NOMO-1 treated with dmso at 0.1 percent for 144 hours (cell line): ENCODE measurements at regions not wholly inside any gene's neighbourhood (a gene's known extent, or its start where the extent isn't known, plus 50 kb on each side); places are given as distances from the start of the nearest gene placed in this dataset.

ENCODE experiments used
- DNase-seq: peaks from one replicate; lab custom pipeline; 2025; ENCODE audit not compliant: unreplicated experiment; lab: John Stamatoyannopoulos, UW

DNA sequence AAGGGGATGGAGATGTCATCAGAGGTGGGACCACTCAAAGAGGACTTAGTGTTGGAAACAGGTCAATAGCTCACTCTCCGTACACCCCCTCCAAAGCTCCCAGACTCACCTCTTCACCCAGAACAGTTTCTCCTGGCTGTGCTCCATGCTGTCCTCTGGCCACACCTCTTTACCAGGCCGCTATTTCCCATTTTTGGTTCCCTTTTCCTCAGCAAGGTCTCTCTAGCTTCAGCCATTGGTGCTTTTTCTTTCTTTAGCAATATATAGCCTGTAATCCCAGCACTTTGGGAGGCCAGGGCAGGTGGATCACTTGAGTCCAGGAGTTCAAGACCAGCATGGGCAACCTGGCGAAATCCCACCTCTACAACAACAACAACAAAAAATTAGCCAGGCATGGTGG, 123.6 kb upstream of the SMAD3 start:
- no peak for DNase-seq

DNA sequence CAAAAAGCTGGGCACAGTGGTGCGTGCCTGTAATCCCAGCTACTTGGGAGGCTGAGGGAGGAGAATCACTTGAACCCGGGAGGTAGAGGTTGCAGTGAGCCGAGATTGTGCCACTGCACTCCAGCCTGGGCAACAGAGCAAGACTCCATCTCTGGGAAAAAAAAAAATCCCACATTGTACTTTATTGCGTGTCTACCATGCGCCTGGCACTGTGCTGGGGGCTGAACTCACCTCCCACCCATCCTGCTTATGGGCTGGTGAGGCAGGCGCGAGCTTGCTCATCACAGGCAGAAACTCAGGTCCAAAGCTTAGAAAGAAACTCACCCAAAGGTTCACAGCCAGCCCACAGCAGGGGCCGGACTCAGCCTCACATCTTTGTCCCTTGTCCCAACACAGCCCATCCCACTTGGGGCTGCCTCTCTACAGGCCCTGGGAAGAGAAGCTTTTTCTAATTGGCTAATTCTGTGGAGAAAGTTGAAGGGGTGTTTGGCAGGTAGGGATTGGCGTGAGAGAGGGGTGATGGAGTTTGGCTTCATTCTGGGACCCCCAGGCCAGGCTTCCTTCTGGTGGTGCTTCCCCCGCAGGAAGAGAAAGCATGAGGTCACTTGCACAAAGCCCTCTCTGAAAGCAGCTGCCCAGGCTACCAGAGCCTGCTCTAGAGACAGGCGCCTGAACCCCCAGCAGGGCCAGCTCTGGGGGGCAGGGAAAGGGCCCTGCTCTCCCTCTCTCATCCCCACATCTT, 122.6 kb upstream of the SMAD3 start:
- DNase-seq, result no peak

DNA sequence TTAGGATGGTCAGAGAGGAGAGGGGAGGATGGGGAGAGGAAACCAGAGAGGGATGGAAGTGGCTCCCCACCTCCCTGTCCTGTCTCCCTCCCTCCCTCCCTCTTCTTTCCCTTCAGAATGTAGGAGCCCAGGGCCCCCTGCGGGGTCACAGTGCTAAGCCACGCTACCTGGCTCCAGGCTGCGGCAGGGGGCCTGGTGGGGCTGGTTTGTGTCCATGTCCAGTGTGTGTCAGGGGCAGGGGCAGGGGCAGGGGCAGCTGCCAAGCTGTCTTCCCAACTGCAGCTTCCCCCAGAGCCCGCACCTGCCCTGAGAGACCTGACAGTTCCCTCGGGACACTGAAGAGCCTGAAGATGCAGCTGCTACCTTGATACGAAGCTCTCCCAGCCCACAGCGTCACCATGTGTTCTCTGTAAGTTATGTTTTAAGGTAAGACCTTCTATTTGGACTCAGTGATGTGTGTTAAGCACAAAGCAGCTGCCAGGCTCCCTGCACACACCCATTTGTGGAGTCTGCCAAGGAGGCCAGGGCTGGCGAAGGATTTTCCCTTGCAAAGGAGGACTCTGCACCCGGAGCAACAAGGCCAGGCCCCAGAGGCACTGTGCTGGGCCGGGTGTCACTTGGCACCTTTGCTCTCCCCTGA, 121.8 kb upstream of the SMAD3 start:
- no peak for DNase-seq

DNA sequence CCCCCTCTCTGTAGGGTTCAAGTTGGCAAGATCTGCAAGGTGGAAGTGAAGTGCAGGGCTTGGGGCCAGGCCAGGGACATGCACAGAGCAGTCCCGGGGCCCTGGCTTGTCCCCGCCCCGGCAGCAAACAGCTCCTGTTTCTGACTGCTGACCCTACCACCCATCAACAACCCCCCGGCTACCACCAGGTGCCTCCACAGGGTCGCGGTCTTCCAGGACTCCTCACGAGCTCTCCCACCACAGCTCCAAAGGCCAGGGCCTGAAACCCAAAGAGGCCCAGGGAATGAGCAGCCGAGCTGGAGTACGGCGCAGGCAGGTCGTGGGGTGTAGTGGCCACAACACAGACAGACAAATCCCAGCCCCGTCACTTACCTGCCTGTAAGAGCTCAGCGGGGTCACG, 121.3 kb upstream of the SMAD3 start:
- DNase-seq, result no peak

DNA sequence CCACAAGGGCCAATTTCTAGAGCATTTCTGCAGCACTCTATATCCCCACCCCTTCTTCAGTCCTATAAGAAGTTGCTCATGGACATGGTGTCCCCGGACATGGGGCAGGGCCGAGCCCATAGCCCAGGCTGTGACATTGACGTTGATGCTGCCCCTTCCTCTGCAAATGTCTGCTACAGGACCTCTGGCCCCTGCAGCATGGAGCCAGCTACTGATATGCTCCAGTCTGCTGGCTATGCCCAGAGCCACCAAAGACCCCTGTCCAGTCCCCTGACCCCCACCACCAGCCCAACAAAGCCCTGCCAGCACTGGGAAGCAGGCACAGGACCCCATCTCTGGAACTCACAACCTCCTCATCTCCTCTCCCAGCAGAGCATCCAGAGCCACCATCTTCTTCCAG, 120.1 kb upstream of the SMAD3 start:
- no peak for DNase-seq

DNA sequence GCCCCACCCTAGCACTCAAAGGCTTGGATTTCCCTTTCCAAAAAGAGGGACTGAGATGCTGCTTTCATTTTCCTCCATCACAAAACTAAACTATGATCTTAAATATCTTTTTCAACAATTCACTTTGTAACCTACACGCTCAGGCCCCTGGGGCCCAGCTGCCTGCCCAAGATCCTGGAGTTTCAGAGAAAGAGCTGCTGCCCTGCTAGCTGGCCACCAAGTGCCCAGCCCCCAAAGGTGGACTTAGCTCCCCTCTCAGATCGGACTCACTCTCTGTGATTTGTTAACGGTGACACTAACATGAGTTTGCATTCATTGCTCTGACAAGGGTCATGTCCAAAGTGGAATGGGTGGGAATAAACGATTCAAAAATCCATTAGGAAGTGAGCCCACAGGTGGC, 119.6 kb upstream of the SMAD3 start:
- DNase-seq, result no peak

DNA sequence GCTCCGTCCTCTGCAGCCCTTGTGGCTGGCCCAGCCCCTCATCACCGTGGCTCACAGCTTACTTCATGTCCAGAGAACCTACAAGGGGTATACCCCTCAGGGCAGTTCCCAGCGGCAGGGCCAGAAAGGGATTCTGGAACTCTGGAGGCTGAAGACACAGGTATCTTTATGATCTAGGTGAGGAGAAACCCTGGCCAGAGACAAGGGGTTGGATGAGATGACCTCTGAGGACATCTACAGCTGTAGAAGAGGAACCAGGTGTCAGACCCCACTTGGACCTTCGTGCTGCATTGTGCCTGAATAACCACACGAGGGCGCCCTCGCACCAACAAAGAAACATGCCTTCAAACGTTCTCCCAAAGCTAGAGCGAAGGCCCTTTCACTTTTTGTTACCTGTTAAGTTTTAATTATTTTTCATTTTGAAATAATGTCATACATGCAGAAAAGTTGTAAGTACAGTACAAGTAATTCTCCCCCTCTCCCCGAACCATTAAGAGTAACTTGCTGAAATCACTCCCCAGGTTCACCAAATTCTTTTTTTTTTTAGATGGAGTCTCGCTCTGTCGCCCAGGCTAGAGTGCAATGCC, 118.7 kb upstream of the SMAD3 start:
- peak; percentile 63 for DNase-seq

DNA sequence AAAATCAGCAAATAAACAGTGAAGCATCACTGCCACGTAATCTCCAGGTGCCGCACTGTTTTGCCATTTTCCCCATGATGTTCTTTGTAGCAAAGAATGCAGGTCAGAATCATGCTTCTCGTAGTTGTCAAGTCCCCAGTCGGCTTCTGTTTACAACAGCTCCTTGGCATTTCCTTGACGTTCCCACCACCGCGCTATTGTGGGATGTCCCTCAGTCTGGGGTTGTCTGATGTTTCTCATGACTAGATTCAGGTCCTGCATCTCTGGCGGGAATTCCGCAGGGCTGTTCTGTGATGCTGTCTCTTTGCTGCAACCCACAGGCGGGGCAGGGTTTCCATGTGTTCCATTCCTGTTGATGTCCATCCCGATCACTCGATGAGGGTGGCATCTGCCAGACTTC, 117.9 kb upstream of the SMAD3 start:
- no peak for DNase-seq

DNA sequence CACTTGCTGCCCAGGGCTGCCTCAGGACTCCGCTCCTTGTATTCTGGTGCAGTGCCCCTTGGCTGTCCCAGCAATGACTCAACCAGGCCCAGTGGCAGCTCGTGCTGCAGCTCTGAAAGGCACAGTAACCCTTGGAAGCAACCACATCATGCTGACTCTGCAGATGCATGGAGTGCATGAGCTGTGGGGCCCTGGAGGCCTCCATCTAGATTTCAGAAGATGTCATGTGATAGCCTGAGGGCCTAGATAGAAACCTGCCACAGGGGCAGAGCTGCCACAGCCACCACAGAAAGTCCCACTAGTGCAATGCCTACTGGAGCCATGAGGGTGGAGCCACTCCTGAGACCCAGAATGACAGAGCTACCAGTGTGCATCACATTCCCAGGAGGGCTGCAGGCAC, 117.1 kb upstream of the SMAD3 start:
- no peak for DNase-seq

DNA sequence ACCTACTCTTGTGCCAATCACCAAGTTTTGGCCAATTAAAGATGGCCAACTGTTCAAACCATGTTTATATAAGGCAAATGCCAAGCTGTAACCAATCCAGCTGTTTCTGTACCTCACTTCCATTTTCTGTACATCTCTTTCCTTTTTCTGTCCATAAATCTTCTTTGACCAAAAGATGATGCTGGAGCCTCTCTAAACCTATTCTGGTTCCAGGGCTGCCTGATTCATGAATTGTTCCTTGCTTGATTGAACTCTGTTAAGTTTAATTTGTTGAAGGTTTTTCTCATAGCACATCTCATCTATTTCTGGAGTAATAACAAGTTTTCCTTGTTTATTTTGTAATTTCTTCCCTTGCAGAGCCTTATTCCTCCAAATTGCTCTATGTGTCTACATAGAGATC, 115.3 kb upstream of the SMAD3 start:
- no peak for DNase-seq

DNA sequence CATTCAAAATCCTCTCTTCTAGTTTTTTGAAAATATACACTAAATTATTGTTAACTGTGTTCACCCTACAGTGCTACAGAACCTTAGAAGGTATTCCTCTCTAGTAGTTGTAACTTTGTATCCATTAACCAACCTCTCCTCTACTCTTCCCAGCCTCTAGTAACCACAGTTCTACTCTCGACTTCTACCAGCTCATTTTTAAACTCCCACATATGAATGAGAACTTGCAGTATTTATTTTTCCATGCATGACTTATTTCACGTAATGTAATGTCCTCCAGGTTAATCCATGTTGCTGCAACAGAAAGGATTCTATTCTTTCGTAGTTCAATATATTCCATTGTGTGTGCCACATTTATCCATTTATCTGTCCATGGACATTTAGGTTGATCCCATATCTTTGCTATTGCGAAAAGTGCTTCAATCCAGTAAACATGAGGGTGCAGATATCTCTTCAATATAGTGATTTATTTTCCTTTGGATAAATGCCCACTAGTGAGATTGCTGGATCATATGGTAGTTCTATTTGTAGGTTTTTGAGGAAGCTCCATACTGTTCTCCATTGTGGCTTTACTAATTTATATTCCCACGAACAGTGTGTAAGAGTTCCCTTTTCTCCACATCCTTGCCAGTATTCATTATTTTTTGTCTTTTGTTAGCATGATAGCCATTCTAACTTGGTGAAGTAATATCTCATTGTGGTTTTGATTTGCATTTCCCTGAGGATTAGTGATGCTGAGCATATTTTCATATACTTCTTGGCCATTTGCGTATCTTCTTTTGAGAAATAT, 113.7 kb upstream of the SMAD3 start:
- no peak for DNase-seq

DNA sequence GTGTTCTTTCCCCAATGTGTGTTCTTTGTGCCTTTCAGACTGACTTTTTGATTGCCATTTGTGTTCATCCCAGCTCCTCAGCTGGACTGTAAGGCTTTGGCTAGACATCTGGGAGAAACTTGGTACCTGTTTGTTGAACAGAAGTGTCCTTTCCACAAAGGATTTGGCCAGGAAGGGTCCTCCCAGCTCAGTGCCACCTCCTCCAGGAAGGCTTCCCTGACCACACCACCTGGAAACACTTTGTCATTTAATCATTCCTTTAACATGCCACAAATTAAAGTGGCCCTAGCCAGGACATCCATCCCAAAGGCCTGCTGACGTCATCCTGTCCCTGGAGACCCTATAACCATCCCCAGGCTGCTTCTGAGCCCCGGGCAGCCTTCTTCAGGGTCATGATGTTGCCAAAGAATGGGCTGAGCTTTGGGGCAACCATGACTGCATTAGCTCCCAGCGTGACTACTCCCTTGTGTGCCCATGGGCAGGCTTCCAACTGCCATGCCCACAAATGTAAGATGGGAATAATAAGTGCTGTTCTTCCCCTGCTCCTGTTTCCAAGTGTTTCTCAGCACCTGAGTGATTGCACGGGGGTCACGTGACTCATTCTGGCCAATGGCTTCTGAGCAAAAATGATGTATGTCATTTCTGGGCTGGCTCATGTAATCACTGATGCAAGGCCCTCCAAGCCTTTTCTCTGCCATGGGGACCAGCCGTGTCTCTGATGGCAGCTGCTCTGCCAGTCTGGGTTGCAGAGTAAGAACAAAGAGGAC, 112.5 kb upstream of the SMAD3 start:
- DNase-seq, result no peak

DNA sequence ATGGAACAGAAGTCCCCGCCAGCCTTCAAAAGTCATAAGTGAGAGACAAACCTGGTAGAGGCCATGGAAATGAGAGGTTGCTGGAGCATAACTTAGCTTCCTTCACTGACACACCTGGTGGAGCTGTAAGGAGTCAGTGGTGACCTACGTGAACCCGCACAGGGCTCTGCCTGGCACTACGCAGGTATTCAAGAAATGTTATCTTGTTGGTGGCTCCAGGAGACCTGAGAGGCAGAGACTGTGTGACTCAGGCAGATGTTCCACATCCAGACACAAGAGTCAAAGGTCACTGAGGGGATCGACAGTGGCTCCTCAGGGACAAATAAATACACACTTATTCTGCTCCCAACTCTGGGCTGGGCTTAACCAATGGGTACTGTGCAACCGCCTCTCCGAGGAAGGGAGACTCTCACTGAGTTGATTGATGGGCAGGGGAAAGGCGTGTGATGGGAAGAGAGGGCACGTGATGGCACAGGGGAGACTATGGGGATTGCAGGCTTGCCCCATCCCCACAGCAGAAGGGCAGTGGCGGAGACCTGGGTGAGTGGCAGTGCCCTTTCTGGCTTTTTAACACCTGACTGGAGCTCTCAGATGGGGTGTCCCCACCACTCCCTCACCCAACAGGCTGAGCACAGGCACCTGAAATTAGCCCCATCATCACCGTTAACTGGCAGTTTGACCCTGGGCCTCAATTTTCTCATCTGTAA, 111.7 kb upstream of the SMAD3 start:
- DNase-seq, result no peak

DNA sequence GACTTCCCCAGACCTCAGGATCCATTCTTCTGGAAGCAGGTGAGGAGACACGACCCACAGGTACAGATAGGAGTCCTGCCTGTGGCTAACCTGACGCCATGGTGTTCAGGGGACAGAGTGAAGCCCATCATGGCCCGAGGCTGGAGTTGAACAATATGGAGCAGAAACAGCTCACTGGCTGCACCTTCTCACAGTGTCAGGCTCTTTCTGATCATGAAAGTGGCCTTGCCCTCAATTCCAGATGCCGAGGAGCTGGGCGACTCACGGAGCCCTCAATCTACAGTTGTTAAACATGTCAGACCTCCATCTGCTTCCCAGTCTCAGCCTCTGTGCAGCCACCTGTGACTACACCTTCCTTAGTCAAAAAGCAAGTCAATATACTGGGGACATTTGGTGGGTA, 110.8 kb upstream of the SMAD3 start:
- no peak for DNase-seq

DNA sequence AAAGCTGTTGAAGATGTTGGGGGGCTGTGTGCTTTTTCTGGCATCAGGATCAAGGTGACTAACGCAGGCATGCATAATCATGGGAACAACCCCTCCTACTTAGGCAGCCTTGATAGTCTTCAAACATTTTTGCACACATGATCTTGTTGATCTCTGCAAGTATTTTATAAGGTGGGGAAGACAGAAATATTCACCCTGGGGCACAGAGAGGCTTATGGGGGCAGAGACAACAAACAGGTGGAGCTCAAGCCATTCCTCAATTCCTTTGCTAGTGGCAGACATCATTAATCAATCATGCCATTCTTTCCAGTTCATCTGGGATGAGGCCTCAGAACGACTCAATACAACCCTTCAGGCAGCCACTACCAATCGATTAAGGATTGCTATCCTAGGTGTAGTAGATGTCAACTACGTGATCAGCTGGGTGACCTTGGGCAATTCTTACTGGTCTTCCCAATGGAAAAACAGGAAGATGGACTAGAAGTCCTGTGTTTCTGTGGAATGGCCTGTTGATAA, 110.3 kb upstream of the SMAD3 start:
- DNase-seq, result no peak

DNA sequence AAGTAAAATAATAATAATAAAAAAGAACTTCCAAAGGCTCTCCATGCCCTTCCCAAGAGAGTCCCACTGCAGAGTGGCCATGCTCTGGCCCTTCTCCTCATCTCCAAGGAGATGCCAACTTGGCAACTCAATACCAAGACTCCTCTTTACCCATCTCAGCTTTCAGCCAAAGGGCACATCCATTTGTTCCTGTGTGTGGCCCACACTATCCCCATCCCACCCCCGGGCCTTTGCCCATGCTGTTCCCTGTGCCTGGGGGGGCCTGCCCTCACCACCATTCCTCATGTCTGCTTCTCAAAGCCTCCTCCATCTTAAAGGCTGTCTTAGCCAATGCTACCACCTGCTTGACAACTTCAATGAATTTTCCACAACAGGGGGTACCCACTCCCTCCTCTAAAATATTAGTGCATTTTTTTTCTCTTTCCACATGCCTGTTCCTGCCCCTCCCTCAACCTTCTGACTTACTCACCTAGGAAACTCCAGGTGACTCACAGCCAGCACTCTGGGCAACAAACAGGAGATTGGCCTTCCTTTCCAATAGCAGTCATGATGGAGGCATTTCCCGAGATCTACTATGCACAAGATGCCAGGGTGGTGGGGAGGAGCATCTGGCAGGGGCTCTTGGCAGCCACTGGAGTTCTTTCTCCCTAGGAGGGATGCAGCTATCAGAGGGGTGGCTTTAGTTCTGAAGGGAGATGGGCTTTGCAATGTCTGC, 109.4 kb upstream of the SMAD3 start:
- DNase-seq, result no peak

DNA sequence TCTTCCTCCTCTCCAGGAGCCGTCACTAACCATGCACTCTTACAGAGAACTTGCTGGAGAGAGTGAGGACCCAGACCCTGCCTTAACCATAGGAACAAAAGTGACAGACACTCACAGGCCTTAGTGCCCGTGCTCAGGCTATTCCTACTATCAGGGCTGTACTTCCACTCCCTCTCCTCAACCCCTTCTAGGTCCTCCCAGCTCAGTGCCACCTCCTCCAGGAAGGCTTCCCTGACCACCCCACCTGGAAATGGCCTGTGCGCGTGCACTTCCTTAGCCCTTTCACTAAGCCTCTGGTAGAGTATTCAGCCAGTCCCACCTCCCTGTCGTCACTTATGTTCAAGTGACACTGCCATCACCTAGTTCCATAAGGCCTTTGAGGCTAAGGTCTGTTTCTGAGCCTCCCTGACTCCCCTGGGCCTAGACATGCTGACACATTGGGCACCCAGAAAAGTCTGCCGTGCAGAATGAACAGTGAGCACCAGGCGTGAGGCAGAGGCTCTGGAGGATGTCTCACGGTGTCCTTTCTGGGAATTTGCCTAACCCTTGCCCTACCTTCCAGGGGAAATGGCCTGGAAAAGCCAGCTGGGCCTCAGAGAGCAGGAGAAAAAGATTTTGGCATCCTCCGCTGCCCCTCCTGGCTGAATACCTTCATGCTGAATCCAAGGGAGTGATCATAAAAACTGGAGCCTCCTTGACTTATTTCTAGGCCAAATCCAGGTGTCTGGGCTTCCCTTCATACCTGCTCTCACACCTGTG, 108.6 kb upstream of the SMAD3 start:
- no peak for DNase-seq

DNA sequence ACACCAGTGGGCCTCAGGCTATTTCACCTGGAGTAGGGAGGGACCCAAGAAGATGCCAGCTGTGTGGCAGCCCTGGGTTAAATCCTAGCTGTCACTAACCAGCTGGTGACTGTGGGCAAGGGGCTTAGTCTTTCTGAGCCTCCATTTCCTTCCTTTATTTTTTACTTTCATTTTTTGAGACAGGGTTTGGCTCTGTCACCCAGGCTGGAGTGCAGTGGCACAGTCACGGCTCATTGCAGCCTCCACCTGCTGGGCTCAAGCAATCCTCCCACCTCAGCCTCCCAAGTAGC, 108.0 kb upstream of the SMAD3 start:
- DNase-seq, result no peak

DNA sequence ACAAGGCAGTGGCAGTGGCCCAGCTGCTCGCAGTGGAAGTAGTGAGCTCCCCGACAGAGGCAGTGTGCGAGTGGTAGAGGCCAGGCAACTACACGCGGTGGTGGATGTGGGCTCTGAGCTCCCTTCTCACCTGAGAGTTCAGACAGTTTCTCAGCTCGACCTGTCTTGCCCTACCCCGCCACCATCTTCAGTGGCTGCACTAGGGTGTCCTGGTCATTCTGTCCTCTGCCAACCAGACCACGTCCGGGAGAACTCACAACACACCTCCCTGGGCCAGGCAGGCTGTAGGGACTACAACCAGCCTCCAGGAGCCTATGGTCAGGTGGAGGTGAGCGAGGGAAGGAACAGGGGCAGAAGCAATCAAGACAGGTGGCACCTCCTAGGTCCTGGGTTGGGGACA, 106.3 kb upstream of the SMAD3 start:
- DNase-seq, result no peak
